Neural progenitor cell (in vitro differentiated cells): ENCODE measurements at regions not wholly inside any gene's neighbourhood (a gene's known extent, or its start where the extent isn't known, plus 50 kb on each side); places are given as distances from the start of the nearest gene placed in this dataset.
A peak's percentile ranks its signal among the peaks of the same experiment; 100 is the strongest.

ENCODE experiments used
- DNase-seq: peaks from one replicate; pipeline ENCODE4 v3.0.0-alpha.2; 2016; ENCODE audit warnings: low spot score
- H2AFZ ChIP-seq: fragments of 200-600 bp; sonication (generic); replicated peaks from 2 replicates; pipeline ENCODE4 v1.6.1; 2016; ENCODE audit warnings: antibody characterized with exemption
- H3F3A ChIP-seq: fragments of 200-600 bp; sonication (generic); 2 replicates; pipeline ENCODE4 v1.6.1; 2016; ENCODE audit warnings: antibody characterized with exemption, low read depth
- H3K27ac ChIP-seq: fragments of 200-600 bp; sonication (generic); 2 replicates; pipeline ENCODE4 v1.5.1; 2016; ENCODE audit warnings: mild to moderate bottlenecking
- H3K27me3 ChIP-seq: fragments of 200-600 bp; sonication (generic); 2 replicates; pipeline ENCODE4 v1.6.1; 2016; ENCODE audit warnings: mild to moderate bottlenecking, moderate library complexity
- H3K36me3 ChIP-seq: fragments of 200-600 bp; sonication (generic); 2 replicates; pipeline ENCODE4 v1.5.1; 2016
- H3K4me1 ChIP-seq: fragments of 200-600 bp; sonication (generic); 2 replicates; pipeline ENCODE4 v1.6.1; 2016; ENCODE audit warnings: mixed run types
- H3K4me2 ChIP-seq: fragments of 200-600 bp; sonication (generic); 2 replicates; pipeline ENCODE4 v1.6.1; 2016
- H3K4me3 ChIP-seq: fragments of 200-600 bp; sonication (generic); 2 replicates; pipeline ENCODE4 v1.5.1; 2016
- H3K79me2 ChIP-seq: fragments of 200-600 bp; sonication (generic); 2 replicates; pipeline ENCODE4 v1.6.1; 2016; ENCODE audit warnings: low read depth
- H3K9ac ChIP-seq: fragments of 200-600 bp; sonication (generic); 2 replicates; pipeline ENCODE4 v1.6.1; 2016
- H3K9me3 ChIP-seq: fragments of 200-600 bp; sonication (generic); 2 replicates; pipeline ENCODE4 v1.5.1; 2016; ENCODE audit warnings: low read depth
- H4K20me1 ChIP-seq: fragments of 200-600 bp; sonication (generic); 2 replicates; pipeline ENCODE4 v1.6.1; 2016; ENCODE audit warnings: low read depth
- H3K27ac Mint-ChIP-seq: 3 replicates; pipeline ENCODE4 v1.8.0; 2021; ENCODE audit warnings: mixed read lengths
- H3K27me3 Mint-ChIP-seq: 2 replicates; pipeline ENCODE4 v1.8.0; 2022; ENCODE audit warnings: low read depth, mild to moderate bottlenecking, inconsistent platforms, moderate library complexity, mixed read lengths; ENCODE audit not compliant: insufficient read depth
- H3K36me3 Mint-ChIP-seq: 3 replicates; pipeline ENCODE4 v1.8.0; 2021; ENCODE audit warnings: mixed read lengths
- H3K4me1 Mint-ChIP-seq: 3 replicates; pipeline ENCODE4 v1.8.0; 2021; ENCODE audit warnings: mixed read lengths
- H3K4me3 Mint-ChIP-seq: 3 replicates; pipeline ENCODE4 v1.8.0; 2021; ENCODE audit warnings: mild to moderate bottlenecking, moderate library complexity, mixed read lengths
- H3K9me3 Mint-ChIP-seq: 3 replicates; pipeline ENCODE4 v1.8.0; 2020; ENCODE audit warnings: mixed read lengths
- CTCF ChIP-seq: fragments of 200-600 bp; sonication (generic); IDR thresholded peaks from 2 replicates; pipeline ENCODE4 v1.5.1; 2017; ENCODE audit warnings: antibody characterized with exemption, mild to moderate bottlenecking
- EZH2 ChIP-seq: fragments of 200-600 bp; sonication (generic); IDR thresholded peaks from 2 replicates; pipeline ENCODE4 v1.6.1; 2017; ENCODE audit warnings: antibody characterized with exemption, mild to moderate bottlenecking, moderate library complexity
- EZH2phosphoT487 ChIP-seq: fragments of 200-600 bp; sonication (generic); IDR thresholded peaks from 2 replicates; pipeline ENCODE4 v1.6.1; 2017; ENCODE audit warnings: antibody characterized with exemption

- no peaks in the 10 kb centered on the region for H3K36me3 ChIP-seq
- H3F3A ChIP-seq = no peaks in the 10 kb centered on the region
- Mint-ChIP-seq H3K4me1 (peaks cover 13% of the 10 kb centered on the region), H3K27me3 (peaks cover 2% of the 10 kb centered on the region), H3K36me3 (peaks cover 2% of the 10 kb centered on the region), H3K27ac (no peak overlapping the region), H3K9me3 (peaks cover 7% of the 10 kb centered on the region), H3K4me3 (no peak overlapping the region)
- no peaks in the 10 kb centered on the region for H3K9me3 ChIP-seq
- no peak overlapping the region for H3K4me2 ChIP-seq
- H3K79me2 ChIP-seq = no peaks in the 10 kb centered on the region
- no peak for TF ChIP-seq CTCF
- TF ChIP-seq EZH2phosphoT487 = no peak
- H2AFZ ChIP-seq = peak overlapping the region; percentile 7
- no peaks in the 10 kb centered on the region for H4K20me1 ChIP-seq
- H3K4me3 ChIP-seq = no peak overlapping the region
- no peak overlapping the region for H3K27ac ChIP-seq
- H3K27me3 ChIP-seq = no peaks in the 10 kb centered on the region
- DNase-seq = no peak
- H3K4me1 ChIP-seq = peaks cover 11% of the 10 kb centered on the region
- H3K9ac ChIP-seq = no peak overlapping the region
These were observed 103.4 kb upstream of the RAI14 start for GRCh38 chr5:34552686-34553085.

GRCh38 chr5:34553581-34553980, 102.5 kb upstream of the RAI14 start:
- no peak overlapping the region for H3K4me3 Mint-ChIP-seq
- Histone ChIP-seq H4K20me1 (no peaks in the 10 kb centered on the region), H3K79me2 (no peaks in the 10 kb centered on the region), H3K9me3 (no peaks in the 10 kb centered on the region), H3K4me3 (no peak overlapping the region), H3K4me1 (peaks cover 2% of the 10 kb centered on the region), H3K4me2 (no peak overlapping the region), H3F3A (no peaks in the 10 kb centered on the region), H3K27me3 (no peaks in the 10 kb centered on the region), H2AFZ (no peak overlapping the region), H3K27ac (no peak overlapping the region), H3K9ac (no peak overlapping the region), H3K36me3 (no peaks in the 10 kb centered on the region)
- H3K9me3 Mint-ChIP-seq = peaks cover 3% of the 10 kb centered on the region
- no peak overlapping the region for H3K27ac Mint-ChIP-seq
- TF ChIP-seq EZH2 (no peak), EZH2phosphoT487 (no peak), CTCF (no peak)
- H3K27me3 Mint-ChIP-seq = peaks cover 2% of the 10 kb centered on the region
- no peaks in the 10 kb centered on the region for H3K36me3 Mint-ChIP-seq
- no peak for DNase-seq
- peaks cover 6% of the 10 kb centered on the region for H3K4me1 Mint-ChIP-seq

- H3K4me1 ChIP-seq = no peaks in the 10 kb centered on the region
- H3K79me2 ChIP-seq = no peaks in the 10 kb centered on the region
- Mint-ChIP-seq H3K36me3 (no peaks in the 10 kb centered on the region), H3K9me3 (no peaks in the 10 kb centered on the region), H3K27me3 (peaks cover 2% of the 10 kb centered on the region), H3K4me3 (no peak overlapping the region), H3K4me1 (peaks cover 3% of the 10 kb centered on the region), H3K27ac (no peak overlapping the region)
- no peak overlapping the region for H2AFZ ChIP-seq
- no peaks in the 10 kb centered on the region for H3F3A ChIP-seq
- H3K4me3 ChIP-seq = no peak overlapping the region
- H3K9me3 ChIP-seq = no peaks in the 10 kb centered on the region
- H3K27me3 ChIP-seq = no peaks in the 10 kb centered on the region
- no peak overlapping the region for H3K9ac ChIP-seq
- H4K20me1 ChIP-seq = no peaks in the 10 kb centered on the region
- H3K4me2 ChIP-seq = no peak overlapping the region
- no peak for DNase-seq
- no peak overlapping the region for H3K27ac ChIP-seq
- H3K36me3 ChIP-seq = no peaks in the 10 kb centered on the region
- TF ChIP-seq CTCF = no peak
These were observed 101.5 kb upstream of the RAI14 start for GRCh38 chr5:34554641-34555040.
